DMS153 treated with DMSO at 0.1 percent for 48 hours (cell line): ENCODE measurements at regions not wholly inside any gene's neighbourhood (a gene's known extent, or its start where the extent isn't known, plus 50 kb on each side); places are given as distances from the start of the nearest gene placed in this dataset.

Experiments
- DNase-seq: peaks from one replicate; lab custom pipeline; 2025; ENCODE audit not compliant: unreplicated experiment; lab: John Stamatoyannopoulos, UW

- DNase-seq, result no peak
These were observed 111.9 kb upstream of the ARHGAP5 start for GRCh38 chr14:31965071-31965734.

- no peak for DNase-seq
These were observed 111.1 kb upstream of the ARHGAP5 start for GRCh38 chr14:31965735-31966598.

- DNase-seq, result no peak
These were observed 110.0 kb upstream of the ARHGAP5 start for GRCh38 chr14:31966896-31967668.

GRCh38 chr14:31967669-31967975, 109.5 kb upstream of the ARHGAP5 start:
- no peak for DNase-seq

- DNase-seq, result no peak
These were observed 108.8 kb upstream of the ARHGAP5 start for GRCh38 chr14:31968107-31968810.

GRCh38 chr14:31968956-31969698, 108.0 kb upstream of the ARHGAP5 start:
- DNase-seq, result no peak

- DNase-seq, result no peak
These were observed 107.3 kb upstream of the ARHGAP5 start for GRCh38 chr14:31969699-31970240.

- DNase-seq, result no peak
These were observed 106.4 kb upstream of the ARHGAP5 start for GRCh38 chr14:31970744-31971143.

GRCh38 chr14:31971612-31972011, 105.5 kb upstream of the ARHGAP5 start:
- DNase-seq, result no peak

GRCh38 chr14:31977001-31977556, 100.0 kb upstream of the ARHGAP5 start:
- DNase-seq, result no peak

GRCh38 chr14:31978423-31978822, 98.7 kb upstream of the ARHGAP5 start:
- no peak for DNase-seq

GRCh38 chr14:31982642-31983041, 94.5 kb upstream of the ARHGAP5 start:
- no peak for DNase-seq

- no peak for DNase-seq
These were observed 90.7 kb upstream of the ARHGAP5 start for GRCh38 chr14:31986405-31986804.

GRCh38 chr14:31987721-31988120, 89.4 kb upstream of the ARHGAP5 start:
- DNase-seq, result no peak

GRCh38 chr14:31988244-31988643, 88.9 kb upstream of the ARHGAP5 start:
- no peak for DNase-seq

- DNase-seq, result no peak
These were observed 86.8 kb upstream of the ARHGAP5 start for GRCh38 chr14:31990183-31990857.

GRCh38 chr14:31990926-31991572, 86.1 kb upstream of the ARHGAP5 start:
- no peak for DNase-seq

GRCh38 chr14:31992011-31992447, 85.1 kb upstream of the ARHGAP5 start:
- no peak for DNase-seq

GRCh38 chr14:31993521-31993951, 83.6 kb upstream of the ARHGAP5 start:
- DNase-seq, result no peak
